Trophoblast cell (in vitro differentiated cells and primary cell): ENCODE measurements at regions not wholly inside any gene's neighbourhood (a gene's known extent, or its start where the extent isn't known, plus 50 kb on each side); places are given as distances from the start of the nearest gene placed in this dataset.
"Not testable (repeated sequence)": the region's sequence is repeated elsewhere in the genome, so short reads cannot be mapped to it uniquely, and the experiment has no call there.

Experiments
- DNase-seq, 2 donors: peaks; one replicate each; pipeline ENCODE4 v3.0.0-alpha.2; 2016
- H2AFZ ChIP-seq: 2 replicates; pipeline ENCODE4 v1.6.1; 2013; ENCODE audit warnings: low read length, moderate library complexity, mild to moderate bottlenecking; ENCODE audit not compliant: insufficient read depth, poor library complexity
- H2AK5ac ChIP-seq: 2 replicates; pipeline ENCODE4 v1.6.1; 2013; ENCODE audit warnings: mild to moderate bottlenecking, low read length
- H2BK120ac ChIP-seq: 2 replicates; pipeline ENCODE4 v1.6.1; 2013; ENCODE audit warnings: low read length, mild to moderate bottlenecking, moderate library complexity; ENCODE audit not compliant: insufficient read depth, poor library complexity
- H2BK12ac ChIP-seq: 2 replicates; pipeline ENCODE4 v1.6.1; 2013; ENCODE audit warnings: mild to moderate bottlenecking, low read length, moderate library complexity
- H2BK5ac ChIP-seq: 2 replicates; pipeline ENCODE4 v1.6.1; 2013; ENCODE audit warnings: low read length, low read depth, moderate library complexity, mild to moderate bottlenecking; ENCODE audit not compliant: poor library complexity
- H3K14ac ChIP-seq: 2 replicates; pipeline ENCODE4 v1.6.1; 2013; ENCODE audit warnings: mild to moderate bottlenecking, low read length
- H3K18ac ChIP-seq: 2 replicates; pipeline ENCODE4 v1.6.1; 2013; ENCODE audit warnings: mild to moderate bottlenecking, low read length
- H3K23ac ChIP-seq: 2 replicates; pipeline ENCODE4 v1.6.1; 2013; ENCODE audit warnings: low read length
- H3K27ac ChIP-seq: 2 replicates; pipeline ENCODE4 v1.5.1; 2013; ENCODE audit warnings: low read depth, mild to moderate bottlenecking, inconsistent platforms, low read length, moderate library complexity
- H3K27me3 ChIP-seq: 2 replicates; pipeline ENCODE4 v1.6.1; 2013; ENCODE audit warnings: inconsistent platforms, mild to moderate bottlenecking, low read length, moderate library complexity; ENCODE audit not compliant: insufficient read depth
- H3K36me3 ChIP-seq, 2 experiments: 1 replicate in 1 of 2; 2 replicates in 1 of 2; pipeline ENCODE4 v1.6.1; 2013; ENCODE audit warnings: low read length in 2 of 2, mild to moderate bottlenecking in 2 of 2, moderate library complexity in 1 of 2; ENCODE audit not compliant: insufficient read depth in 2 of 2, control insufficient read depth in 1 of 2
- H3K4ac ChIP-seq: 2 replicates; pipeline ENCODE4 v1.6.1; 2013; ENCODE audit warnings: low read depth, mild to moderate bottlenecking, low read length, moderate library complexity
- H3K4me1 ChIP-seq, 2 experiments: 1 replicate in 1 of 2; 2 replicates in 1 of 2; pipeline ENCODE4 v1.6.1; 2013; ENCODE audit warnings: low read length in 2 of 2, mild to moderate bottlenecking in 2 of 2, moderate library complexity in 1 of 2; ENCODE audit not compliant: insufficient read depth in 2 of 2, control insufficient read depth in 1 of 2
- H3K4me2 ChIP-seq: 2 replicates; pipeline ENCODE4 v1.6.1; 2013; ENCODE audit warnings: inconsistent platforms, mild to moderate bottlenecking, low read length, moderate library complexity
- H3K4me3 ChIP-seq: 2 replicates; pipeline ENCODE4 v1.5.1; 2013; ENCODE audit warnings: mild to moderate bottlenecking, low read depth, low read length, inconsistent platforms
- H3K79me1 ChIP-seq: one replicate; pipeline ENCODE4 v1.6.1; 2013; ENCODE audit warnings: low read length
- H3K79me2 ChIP-seq: 2 replicates; pipeline ENCODE4 v1.6.1; 2013; ENCODE audit warnings: low read length, mild to moderate bottlenecking; ENCODE audit not compliant: control insufficient read depth, insufficient read depth, poor library complexity
- H3K9ac ChIP-seq: 2 replicates; pipeline ENCODE4 v1.6.1; 2013; ENCODE audit warnings: mild to moderate bottlenecking, low read length
- H3K9me3 ChIP-seq: 2 replicates; pipeline ENCODE4 v1.6.1; 2013; ENCODE audit warnings: low read depth, mild to moderate bottlenecking, control low read depth, inconsistent platforms, low read length; ENCODE audit not compliant: insufficient read depth
- H4K12ac ChIP-seq: 2 replicates; pipeline ENCODE4 v1.6.1; 2013; ENCODE audit warnings: low read depth, mild to moderate bottlenecking, low read length, moderate library complexity
- H4K8ac ChIP-seq: 2 replicates; pipeline ENCODE4 v1.6.1; 2013; ENCODE audit warnings: low read depth, mild to moderate bottlenecking, low read length, moderate library complexity
- H4K91ac ChIP-seq: one replicate; pipeline ENCODE4 v1.6.1; 2013; ENCODE audit warnings: low read depth, mild to moderate bottlenecking, low read length, moderate library complexity
- WGBS: extraction: QIAGEN DNeasy Blood & Tissue Kit; methylation state at CpG from one replicate; pipeline ENCODE4 v1.1.7; 2013; ENCODE audit warnings: missing lambda C conversion rate; ENCODE audit not compliant: insufficient read length, insufficient coverage; ENCODE audit errors: extremely low coverage; 5-methylcytosine and 5-hydroxymethylcytosine counted together

- H2BK120ac ChIP-seq, result no peak overlapping the region
- no peak overlapping the region for H4K12ac ChIP-seq
- H3K27me3 ChIP-seq, result no peaks in the 10 kb centered on the region
- no peak overlapping the region for H2BK12ac ChIP-seq
- H4K91ac ChIP-seq, result no peak overlapping the region
- no peaks in the 10 kb centered on the region for H3K4me1 ChIP-seq
- H3K36me3 ChIP-seq, result no peaks in the 10 kb centered on the region
- WGBS, result no CpG with 5 or more reads among the region's 5 CpGs
- no peak overlapping the region for H3K4me2 ChIP-seq
- DNase-seq, result peak in 1 of 2 donors; percentile 49
- H2AK5ac ChIP-seq, result no peak overlapping the region
- H3K18ac ChIP-seq, result no peak overlapping the region
- no peak overlapping the region for H3K27ac ChIP-seq
- H2BK5ac ChIP-seq, result no peak overlapping the region
- no peaks in the 10 kb centered on the region for H3K79me1 ChIP-seq
- no peaks in the 10 kb centered on the region for H3K79me2 ChIP-seq
- H3K14ac ChIP-seq, result no peak overlapping the region
- H3K9me3 ChIP-seq, result peaks cover 10% of the 10 kb centered on the region
- H2AFZ ChIP-seq, result no peak overlapping the region
- H3K4ac ChIP-seq, result no peak overlapping the region
- H3K9ac ChIP-seq, result no peak overlapping the region
- H3K23ac ChIP-seq, result no peak overlapping the region
- no peak overlapping the region for H4K8ac ChIP-seq
- H3K4me3 ChIP-seq, result no peak overlapping the region
Measured at GRCh38 chr2:16218161-16218560, 277.8 kb downstream of the MYCN start.

- H3K4me1 ChIP-seq, H3K36me3 ChIP-seq, H2BK5ac ChIP-seq, H3K79me1 ChIP-seq, H2BK120ac ChIP-seq, H2AFZ ChIP-seq, H3K27ac ChIP-seq, H3K9me3 ChIP-seq, H3K4me2 ChIP-seq, H3K27me3 ChIP-seq, H3K23ac ChIP-seq, H3K79me2 ChIP-seq, H3K9ac ChIP-seq, H4K12ac ChIP-seq, H3K4ac ChIP-seq, DNase-seq, H4K91ac ChIP-seq, H2BK12ac ChIP-seq, H2AK5ac ChIP-seq, H3K4me3 ChIP-seq, H3K18ac ChIP-seq, H3K14ac ChIP-seq, H4K8ac ChIP-seq: not testable (repeated sequence)
- no CpG with 5 or more reads among the region's 8 CpGs for WGBS
Measured at GRCh38 chr2:16217741-16218140, 277.4 kb downstream of the MYCN start.

- Histone ChIP-seq H2BK120ac (no peak overlapping the region), H3K27me3 (no peaks in the 10 kb centered on the region), H3K36me3 (no peaks in the 10 kb centered on the region), H3K4ac (no peak overlapping the region), H3K27ac (no peak overlapping the region), H3K4me1 (no peaks in the 10 kb centered on the region), H3K9me3 (peaks cover 9% of the 10 kb centered on the region), H3K4me2 (no peak overlapping the region), H2AK5ac (no peak overlapping the region), H3K23ac (no peak overlapping the region), H4K8ac (no peak overlapping the region), H3K4me3 (no peak overlapping the region), H3K18ac (no peak overlapping the region), H3K79me2 (no peaks in the 10 kb centered on the region), H3K79me1 (no peaks in the 10 kb centered on the region), H2BK5ac (no peak overlapping the region), H2AFZ (no peak overlapping the region), H4K12ac (no peak overlapping the region), H3K9ac (no peak overlapping the region), H4K91ac (no peak overlapping the region), H2BK12ac (no peak overlapping the region), H3K14ac (no peak overlapping the region)
- DNase-seq, result no peak
- no CpG with 5 or more reads among the region's 4 CpGs for WGBS
Measured at GRCh38 chr2:16217291-16217690, 276.9 kb downstream of the MYCN start.

- Histone ChIP-seq H3K27me3 (no peaks in the 10 kb centered on the region), H3K18ac (no peak overlapping the region), H3K36me3 (no peaks in the 10 kb centered on the region), H2AFZ (no peak overlapping the region), H2BK5ac (no peak overlapping the region), H4K91ac (no peak overlapping the region), H2BK12ac (no peak overlapping the region), H3K4me1 (no peaks in the 10 kb centered on the region), H3K79me1 (no peaks in the 10 kb centered on the region), H4K12ac (no peak overlapping the region), H3K79me2 (no peaks in the 10 kb centered on the region), H3K4me2 (no peak overlapping the region), H3K23ac (no peak overlapping the region), H3K14ac (no peak overlapping the region), H2BK120ac (no peak overlapping the region), H2AK5ac (no peak overlapping the region), H3K9ac (no peak overlapping the region), H3K27ac (no peak overlapping the region), H3K4ac (no peak overlapping the region), H3K4me3 (no peak overlapping the region), H4K8ac (no peak overlapping the region), H3K9me3 (peaks cover 3% of the 10 kb centered on the region)
- no peak for DNase-seq
- WGBS, result no CpG with 5 or more reads among the region's 11 CpGs
Measured at GRCh38 chr2:16216558-16216945, 276.2 kb downstream of the MYCN start.
